Keratinocyte (primary cell): ENCODE measurements at regions not wholly inside any gene's neighbourhood (a gene's known extent, or its start where the extent isn't known, plus 50 kb on each side); places are given as distances from the start of the nearest gene placed in this dataset.

ENCODE experiments used
- CTCF ChIP-seq, 3 experiments: IDR thresholded peaks in 1 of 3; conservative IDR thresholded peaks in 1 of 3; optimal IDR thresholded peaks in 1 of 3; 2 replicates in 2 of 3; 3 replicates in 1 of 3; pipeline versions ENCODE3 to v1.5.1; 2011; ENCODE audit warnings: low read length in 3 of 3, mild to moderate bottlenecking in 3 of 3, moderate library complexity in 2 of 3, control low read depth in 1 of 3, inconsistent platforms in 1 of 3; ENCODE audit not compliant: insufficient read depth in 2 of 3; ENCODE audit errors: extremely low read depth in 1 of 3
- EZH2 ChIP-seq: IDR thresholded peaks from one replicate; pipeline ENCODE4 v1.6.1; 2012; ENCODE audit warnings: inconsistent platforms, mild to moderate bottlenecking, low read length, moderate library complexity

DNA sequence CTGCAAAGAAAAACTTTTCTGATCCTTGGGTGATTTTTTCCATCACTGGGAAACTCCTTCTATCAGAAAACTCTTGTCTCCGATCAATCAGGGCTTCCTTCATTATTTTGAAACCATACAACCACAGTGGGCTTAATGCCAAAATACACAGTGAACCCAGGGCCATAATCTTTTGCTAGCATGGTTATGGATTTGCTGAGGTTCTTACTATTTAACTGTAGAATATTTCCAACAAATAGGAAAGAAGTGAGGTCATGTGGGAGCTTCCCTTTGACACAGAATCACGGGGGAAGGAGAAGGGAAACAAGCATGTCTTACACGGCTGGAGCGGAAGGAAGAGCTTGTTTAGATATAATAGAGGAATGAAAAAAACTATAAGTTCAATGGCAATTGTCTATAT is 1241.7 kb downstream of the REEP3 start:
- no peak for TF ChIP-seq CTCF (optimal IDR thresholded peaks at IDR 0.05 in 1 of 3, IDR thresholded peaks at IDR 0.05 in 1 of 3, conservative IDR thresholded peaks at IDR 0.05 in 1 of 3; ENCODE audit: extremely low read depth in 1 of 3, insufficient read depth in 2 of 3, low read length in 3 of 3)
- TF ChIP-seq EZH2: no peak
